ENCODE measurements at regions not wholly inside any gene's neighbourhood (a gene's known extent, or its start where the extent isn't known, plus 50 kb on each side); places are given as distances from the start of the nearest gene placed in this dataset.

- Histone ChIP-seq H3K27me3 (ENCODE audit: control insufficient read depth in 4 of 4, insufficient read depth in 4 of 4, low read length in 3 of 4) (no peaks in the 10 kb centered on the region), H3K27ac (ENCODE audit: low read depth in 1 of 2, low read length in 2 of 2) (no peak overlapping the region), H3K36me3 (ENCODE audit: control insufficient read depth in 4 of 4, insufficient read depth in 3 of 4, low read depth in 1 of 4, low read length in 3 of 4) (no peaks in the 10 kb centered on the region), H3K9ac (ENCODE audit: low read depth in 1 of 2, low read length in 2 of 2) (no peak overlapping the region), H3K9me3 (ENCODE audit: control insufficient read depth in 4 of 4, low read length in 3 of 4) (peaks cover 0 to under 1% (median 0%) of the 10 kb centered on the region in 4 donors), H3K4me1 (ENCODE audit: control insufficient read depth in 4 of 4, insufficient read depth in 4 of 4, low read length in 3 of 4) (no peaks in the 10 kb centered on the region), H3K4me3 (ENCODE audit: low read depth in 1 of 3, low read length in 3 of 3) (no peak overlapping the region)
- TF ChIP-seq, protein P1, sequence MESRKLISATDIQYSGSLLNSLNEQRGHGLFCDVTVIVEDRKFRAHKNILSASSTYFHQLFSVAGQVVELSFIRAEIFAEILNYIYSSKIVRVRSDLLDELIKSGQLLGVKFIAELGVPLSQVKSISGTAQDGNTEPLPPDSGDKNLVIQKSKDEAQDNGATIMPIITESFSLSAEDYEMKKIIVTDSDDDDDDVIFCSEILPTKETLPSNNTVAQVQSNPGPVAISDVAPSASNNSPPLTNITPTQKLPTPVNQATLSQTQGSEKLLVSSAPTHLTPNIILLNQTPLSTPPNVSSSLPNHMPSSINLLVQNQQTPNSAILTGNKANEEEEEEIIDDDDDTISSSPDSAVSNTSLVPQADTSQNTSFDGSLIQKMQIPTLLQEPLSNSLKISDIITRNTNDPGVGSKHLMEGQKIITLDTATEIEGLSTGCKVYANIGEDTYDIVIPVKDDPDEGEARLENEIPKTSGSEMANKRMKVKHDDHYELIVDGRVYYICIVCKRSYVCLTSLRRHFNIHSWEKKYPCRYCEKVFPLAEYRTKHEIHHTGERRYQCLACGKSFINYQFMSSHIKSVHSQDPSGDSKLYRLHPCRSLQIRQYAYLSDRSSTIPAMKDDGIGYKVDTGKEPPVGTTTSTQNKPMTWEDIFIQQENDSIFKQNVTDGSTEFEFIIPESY (IDR thresholded peaks at IDR 0.05), result no peak
- TF ChIP-seq FOXA1 (IDR thresholded peaks at IDR 0.05) (no peak), RXRA (IDR thresholded peaks at IDR 0.05) (no peak), ATF3 (IDR thresholded peaks at IDR 0.05) (no peak), JUND (IDR thresholded peaks at IDR 0.05) (no peak), EGR1 (IDR thresholded peaks at IDR 0.05; ENCODE audit: low read depth in 2 of 2) (no peak)
- TF ChIP-seq, protein P2, sequence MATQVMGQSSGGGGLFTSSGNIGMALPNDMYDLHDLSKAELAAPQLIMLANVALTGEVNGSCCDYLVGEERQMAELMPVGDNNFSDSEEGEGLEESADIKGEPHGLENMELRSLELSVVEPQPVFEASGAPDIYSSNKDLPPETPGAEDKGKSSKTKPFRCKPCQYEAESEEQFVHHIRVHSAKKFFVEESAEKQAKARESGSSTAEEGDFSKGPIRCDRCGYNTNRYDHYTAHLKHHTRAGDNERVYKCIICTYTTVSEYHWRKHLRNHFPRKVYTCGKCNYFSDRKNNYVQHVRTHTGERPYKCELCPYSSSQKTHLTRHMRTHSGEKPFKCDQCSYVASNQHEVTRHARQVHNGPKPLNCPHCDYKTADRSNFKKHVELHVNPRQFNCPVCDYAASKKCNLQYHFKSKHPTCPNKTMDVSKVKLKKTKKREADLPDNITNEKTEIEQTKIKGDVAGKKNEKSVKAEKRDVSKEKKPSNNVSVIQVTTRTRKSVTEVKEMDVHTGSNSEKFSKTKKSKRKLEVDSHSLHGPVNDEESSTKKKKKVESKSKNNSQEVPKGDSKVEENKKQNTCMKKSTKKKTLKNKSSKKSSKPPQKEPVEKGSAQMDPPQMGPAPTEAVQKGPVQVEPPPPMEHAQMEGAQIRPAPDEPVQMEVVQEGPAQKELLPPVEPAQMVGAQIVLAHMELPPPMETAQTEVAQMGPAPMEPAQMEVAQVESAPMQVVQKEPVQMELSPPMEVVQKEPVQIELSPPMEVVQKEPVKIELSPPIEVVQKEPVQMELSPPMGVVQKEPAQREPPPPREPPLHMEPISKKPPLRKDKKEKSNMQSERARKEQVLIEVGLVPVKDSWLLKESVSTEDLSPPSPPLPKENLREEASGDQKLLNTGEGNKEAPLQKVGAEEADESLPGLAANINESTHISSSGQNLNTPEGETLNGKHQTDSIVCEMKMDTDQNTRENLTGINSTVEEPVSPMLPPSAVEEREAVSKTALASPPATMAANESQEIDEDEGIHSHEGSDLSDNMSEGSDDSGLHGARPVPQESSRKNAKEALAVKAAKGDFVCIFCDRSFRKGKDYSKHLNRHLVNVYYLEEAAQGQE (IDR thresholded peaks at IDR 0.05), result no peak
- TF ChIP-seq, protein P3, sequence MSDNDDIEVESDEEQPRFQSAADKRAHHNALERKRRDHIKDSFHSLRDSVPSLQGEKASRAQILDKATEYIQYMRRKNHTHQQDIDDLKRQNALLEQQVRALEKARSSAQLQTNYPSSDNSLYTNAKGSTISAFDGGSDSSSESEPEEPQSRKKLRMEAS (IDR thresholded peaks at IDR 0.05), result no peak
- no peak for DNase-seq (ENCODE audit: low spot score)
- WGBS, result 88% methylated on average over 1 of the region's 1 CpG
Observed at GRCh38 chr2:18763338-18763737, 174.0 kb upstream of the NT5C1B start.

DNA sequence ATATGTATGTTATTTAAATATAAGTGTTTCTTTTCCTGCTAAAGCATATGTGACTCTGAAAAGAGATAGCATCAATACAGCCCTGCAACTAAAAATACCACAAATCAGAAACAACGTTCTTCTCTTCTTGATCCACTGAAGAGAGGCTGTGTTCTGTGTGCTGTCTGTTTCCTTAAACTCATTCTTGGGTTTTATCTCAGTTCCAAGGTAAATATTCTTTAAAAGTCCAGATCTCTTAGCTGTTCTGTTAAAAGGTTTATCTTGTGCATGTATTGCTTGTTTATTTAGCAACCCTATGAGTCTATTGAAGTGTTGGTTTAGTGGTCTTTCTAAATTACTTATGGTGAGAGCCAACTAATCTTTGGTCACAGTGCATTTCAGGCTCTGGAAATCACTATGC is 173.3 kb upstream of the NT5C1B start:
- H3K9me3 ChIP-seq (ENCODE audit: control insufficient read depth in 4 of 4, low read length in 3 of 4), result no peaks in the 10 kb centered on the region
- TF ChIP-seq FOXA1 (IDR thresholded peaks at IDR 0.05), result no peak
- no peak for TF ChIP-seq ATF3 (IDR thresholded peaks at IDR 0.05)
- TF ChIP-seq, protein P4, sequence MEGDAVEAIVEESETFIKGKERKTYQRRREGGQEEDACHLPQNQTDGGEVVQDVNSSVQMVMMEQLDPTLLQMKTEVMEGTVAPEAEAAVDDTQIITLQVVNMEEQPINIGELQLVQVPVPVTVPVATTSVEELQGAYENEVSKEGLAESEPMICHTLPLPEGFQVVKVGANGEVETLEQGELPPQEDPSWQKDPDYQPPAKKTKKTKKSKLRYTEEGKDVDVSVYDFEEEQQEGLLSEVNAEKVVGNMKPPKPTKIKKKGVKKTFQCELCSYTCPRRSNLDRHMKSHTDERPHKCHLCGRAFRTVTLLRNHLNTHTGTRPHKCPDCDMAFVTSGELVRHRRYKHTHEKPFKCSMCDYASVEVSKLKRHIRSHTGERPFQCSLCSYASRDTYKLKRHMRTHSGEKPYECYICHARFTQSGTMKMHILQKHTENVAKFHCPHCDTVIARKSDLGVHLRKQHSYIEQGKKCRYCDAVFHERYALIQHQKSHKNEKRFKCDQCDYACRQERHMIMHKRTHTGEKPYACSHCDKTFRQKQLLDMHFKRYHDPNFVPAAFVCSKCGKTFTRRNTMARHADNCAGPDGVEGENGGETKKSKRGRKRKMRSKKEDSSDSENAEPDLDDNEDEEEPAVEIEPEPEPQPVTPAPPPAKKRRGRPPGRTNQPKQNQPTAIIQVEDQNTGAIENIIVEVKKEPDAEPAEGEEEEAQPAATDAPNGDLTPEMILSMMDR (IDR thresholded peaks at IDR 0.05; ENCODE audit: low read depth, low read length, missing input control), result no peak
- no peak for TF ChIP-seq FOXA2 (IDR thresholded peaks at IDR 0.05)
- no peak for TF ChIP-seq NR2F2 (IDR thresholded peaks at IDR 0.05)
- TF ChIP-seq TAF1 (conservative IDR thresholded peaks at IDR 0.05), result no peak
- TF ChIP-seq GABPA (IDR thresholded peaks at IDR 0.05 in 1 of 2, conservative IDR thresholded peaks at IDR 0.05 in 1 of 2), result no peak
- TF ChIP-seq EGR1 (IDR thresholded peaks at IDR 0.05; ENCODE audit: low read depth in 2 of 2), result no peak
- TF ChIP-seq, protein P1 (IDR thresholded peaks at IDR 0.05), result no peak
- TF ChIP-seq YY1 (IDR thresholded peaks at IDR 0.05), result no peak
- TF ChIP-seq, protein P2 (IDR thresholded peaks at IDR 0.05), result no peak
- no peak for TF ChIP-seq RAD21 (IDR thresholded peaks at IDR 0.05)
- no peak for TF ChIP-seq HNF4A (conservative IDR thresholded peaks at IDR 0.05)
- TF ChIP-seq JUND (IDR thresholded peaks at IDR 0.05), result no peak
- TF ChIP-seq HNF4G (IDR thresholded peaks at IDR 0.05), result no peak
- no peak for TF ChIP-seq SP1 (IDR thresholded peaks at IDR 0.05)
- 60% methylated on average over 1 of the region's 1 CpG for WGBS
- no peaks in the 10 kb centered on the region for H3K36me3 ChIP-seq (ENCODE audit: control insufficient read depth in 4 of 4, insufficient read depth in 3 of 4, low read depth in 1 of 4, low read length in 3 of 4)
- no peaks in the 10 kb centered on the region for H3K27me3 ChIP-seq (ENCODE audit: control insufficient read depth in 4 of 4, insufficient read depth in 4 of 4, low read length in 3 of 4)
- no peak for DNase-seq (ENCODE audit: low spot score)
- H3K27ac ChIP-seq (ENCODE audit: low read depth in 1 of 2, low read length in 2 of 2), result no peak overlapping the region
- no peak overlapping the region for H3K9ac ChIP-seq (ENCODE audit: low read depth in 1 of 2, low read length in 2 of 2)
- no peak overlapping the region for H3K4me3 ChIP-seq (ENCODE audit: low read depth in 1 of 3, low read length in 3 of 3)
- H3K4me1 ChIP-seq (ENCODE audit: control insufficient read depth in 4 of 4, insufficient read depth in 4 of 4, low read length in 3 of 4), result no peaks in the 10 kb centered on the region

All from liver (tissue), 8 donors.